Renal cortex interstitium (tissue), 11 donors: ENCODE measurements at regions not wholly inside any gene's neighbourhood (a gene's known extent, or its start where the extent isn't known, plus 50 kb on each side); places are given as distances from the start of the nearest gene placed in this dataset.

Experiments
- DNase-seq, 11 donors: peaks; one replicate each; pipeline ENCODE4 v3.0.0-alpha.2; 2013; ENCODE audit warnings: low read depth in 9 of 11, low spot score in 4 of 11; ENCODE audit errors: extremely low read depth in 1 of 11

DNA sequence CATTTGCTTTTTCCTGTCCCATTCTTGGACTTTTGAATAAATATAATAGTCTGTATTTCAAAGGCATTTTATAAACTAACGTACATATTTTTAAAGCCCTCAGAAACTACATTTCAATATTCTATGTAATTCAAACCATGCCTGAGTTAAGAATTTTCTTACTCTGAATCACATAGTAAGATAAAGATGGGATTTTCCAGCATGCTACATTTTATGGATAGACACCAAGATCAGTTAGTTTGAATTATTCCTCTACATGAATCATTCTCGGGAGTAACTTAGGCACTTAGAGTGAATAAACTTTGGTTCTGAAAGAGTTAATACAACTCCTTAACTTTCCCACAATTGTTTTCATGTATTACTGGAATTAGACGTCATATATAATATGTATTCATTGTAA lies 713.3 kb upstream of the CBLB start:
- no peak for DNase-seq

DNA sequence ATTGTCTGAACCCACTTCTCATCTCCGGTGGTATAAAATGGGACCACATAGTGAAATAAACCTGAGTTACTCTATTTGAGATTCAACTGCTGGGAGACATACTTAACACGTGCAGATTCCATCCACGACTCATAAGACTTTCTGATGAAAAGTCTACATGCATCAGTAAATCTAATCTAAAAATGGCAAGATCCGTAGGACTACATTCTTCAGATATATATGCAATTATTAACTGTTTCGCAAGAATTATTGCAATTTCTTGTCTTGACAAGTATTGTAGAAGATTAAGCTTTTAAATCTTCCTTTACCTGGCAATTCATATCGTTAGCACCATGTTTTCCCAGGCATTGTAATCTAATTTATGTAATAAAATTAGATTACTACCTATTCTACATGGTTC lies 718.7 kb upstream of the CBLB start:
- no peak for DNase-seq

DNA sequence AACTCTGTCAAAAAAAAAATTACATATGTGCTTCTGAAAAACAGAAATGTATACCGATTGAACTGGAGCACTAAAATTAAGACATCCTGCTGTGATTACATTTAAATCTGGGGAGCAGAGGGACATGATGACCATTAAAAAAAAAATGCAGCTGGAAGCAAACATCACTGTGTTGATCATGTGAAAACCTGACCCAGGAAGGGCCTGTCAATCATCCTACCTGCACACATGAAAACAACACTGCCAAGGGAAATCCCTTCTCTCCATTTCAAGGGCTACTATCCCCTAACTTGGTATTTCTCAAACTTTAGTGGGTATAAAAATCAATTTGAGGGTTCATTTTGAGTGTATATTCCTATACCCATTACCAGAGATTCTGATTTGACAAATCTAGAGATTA lies 719.9 kb upstream of the CBLB start:
- no peak for DNase-seq

DNA sequence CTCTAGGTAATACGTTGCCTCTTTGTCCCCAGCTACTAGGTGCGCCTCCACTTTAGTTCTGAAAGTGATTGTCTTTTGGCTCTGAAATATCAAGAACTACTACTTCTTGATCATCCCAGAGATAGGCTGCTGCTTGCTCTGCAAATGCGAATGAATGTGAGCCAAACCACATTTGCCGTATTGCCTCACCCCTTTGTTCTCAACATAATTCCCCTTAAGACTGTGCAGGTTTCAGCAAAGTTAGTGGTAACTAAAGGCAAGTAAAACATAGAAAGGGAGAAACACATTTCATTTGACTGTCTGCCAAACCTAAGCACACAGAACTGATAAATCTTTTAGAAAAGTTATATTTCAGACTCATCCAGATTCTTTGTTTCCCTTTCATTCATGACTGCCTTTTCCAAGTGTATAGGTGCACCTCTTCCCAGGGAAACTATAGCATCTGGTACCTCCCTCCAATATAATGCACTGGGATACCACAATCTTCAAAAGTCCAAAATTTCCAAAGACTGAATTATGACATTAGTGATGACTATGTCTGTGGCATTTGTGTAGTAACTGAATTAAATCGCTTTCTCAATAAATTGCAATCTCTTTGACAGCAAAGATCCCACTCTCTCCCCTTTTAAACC lies 720.6 kb upstream of the CBLB start:
- no peak for DNase-seq

- no peak for DNase-seq
Observed at GRCh38 chr3:106590216-106590615, 721.4 kb upstream of the CBLB start.

DNA sequence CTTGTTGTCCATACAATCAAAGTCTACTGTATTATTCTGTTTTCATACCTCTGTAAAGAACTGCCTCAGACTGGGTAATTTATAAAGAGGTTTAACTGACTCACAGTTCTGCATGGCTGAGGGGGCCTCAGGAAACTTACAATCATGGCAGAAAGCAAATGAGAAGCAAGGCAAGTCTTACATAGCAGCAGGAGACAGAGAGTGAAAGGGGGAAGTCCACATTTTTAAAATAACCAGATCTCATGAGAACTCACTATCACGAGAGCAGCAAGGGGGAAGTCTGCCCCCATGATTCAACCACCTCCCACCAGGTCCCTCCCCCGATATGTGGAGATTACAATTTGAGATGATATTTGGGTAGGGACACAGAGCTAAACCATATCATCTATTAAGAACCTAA lies 724.6 kb upstream of the CBLB start:
- no peak for DNase-seq

DNA sequence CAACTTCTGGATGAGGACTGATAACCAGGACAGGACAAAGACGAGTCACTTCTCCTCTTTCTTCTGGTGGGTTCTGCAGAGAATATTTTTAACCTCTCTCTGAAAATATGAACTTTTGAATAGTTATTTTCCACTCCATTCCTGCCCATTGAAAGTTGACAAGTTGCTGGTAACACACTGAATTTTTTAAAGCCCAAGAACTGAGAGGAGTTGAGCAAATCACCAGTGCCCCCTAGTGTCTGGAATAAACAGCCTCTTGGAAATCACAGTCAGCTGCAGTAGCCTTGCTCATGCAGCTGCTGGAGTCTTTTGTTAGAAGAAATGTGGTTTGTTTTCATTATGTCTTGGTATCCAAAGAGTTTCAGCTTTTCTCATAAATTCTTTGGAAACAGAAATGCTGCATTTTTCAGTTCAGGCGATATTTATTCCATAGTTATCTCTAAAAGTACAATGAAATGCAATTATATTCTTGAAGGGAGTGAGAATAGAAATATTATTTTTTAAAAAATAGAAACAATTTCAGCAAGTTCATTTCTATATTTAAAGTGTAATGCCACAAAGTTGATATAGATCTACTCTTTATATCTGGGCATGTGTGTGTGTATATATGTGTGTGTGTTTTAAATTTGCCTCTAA lies 741.0 kb upstream of the CBLB start:
- DNase-seq, result peak; percentile 68 to 92 (median 82)

GRCh38 chr3:106610362-106610959 lies 741.6 kb upstream of the CBLB start:
- DNase-seq, result no peak

GRCh38 chr3:106611116-106611515 lies 742.3 kb upstream of the CBLB start:
- no peak for DNase-seq

GRCh38 chr3:106611841-106612240 lies 743.0 kb upstream of the CBLB start:
- no peak for DNase-seq

GRCh38 chr3:106616556-106616955 lies 747.7 kb upstream of the CBLB start:
- DNase-seq, result no peak

DNA sequence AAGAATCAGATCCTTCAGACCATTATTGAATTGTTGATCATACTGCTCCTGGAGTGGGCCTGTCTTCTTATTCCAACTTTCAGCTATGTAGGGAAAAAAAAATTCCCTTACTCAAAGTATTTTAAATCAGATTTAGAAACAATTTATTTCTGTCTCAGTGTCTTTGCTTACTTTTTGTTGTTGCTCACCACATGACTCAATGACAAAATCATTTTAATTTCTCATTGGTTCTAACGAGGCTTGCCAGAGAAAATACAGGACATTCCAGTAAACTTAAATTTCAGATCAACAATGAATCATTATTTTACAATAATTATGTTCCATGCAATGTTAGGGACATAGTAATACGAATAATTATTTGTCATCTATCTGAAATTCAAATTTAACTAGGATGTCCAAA lies 748.5 kb upstream of the CBLB start:
- DNase-seq, result no peak

- no peak for DNase-seq
Observed at GRCh38 chr3:106620646-106621045, 751.8 kb upstream of the CBLB start.

DNA sequence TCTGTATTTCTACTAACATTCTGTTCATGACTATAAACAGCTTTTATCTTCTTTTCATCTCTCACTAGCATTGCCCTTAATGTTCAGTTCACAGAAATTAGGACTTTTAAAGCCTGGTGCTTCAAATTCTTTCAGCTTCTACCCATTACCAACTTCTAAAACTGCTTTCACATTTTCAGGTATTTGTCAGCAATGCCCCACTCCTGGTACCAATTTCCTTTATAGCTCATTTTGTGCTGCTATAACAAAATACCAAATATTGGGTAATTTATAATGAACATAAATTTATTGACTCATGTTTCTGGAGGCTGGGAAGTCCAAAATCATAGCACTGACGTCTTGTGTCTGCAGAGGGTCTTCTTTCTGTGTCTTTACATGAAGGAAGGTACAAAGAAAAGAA lies 753.1 kb upstream of the CCDC54 start:
- DNase-seq, result no peak

- no peak for DNase-seq
Observed at GRCh38 chr3:106628407-106628806, 748.8 kb upstream of the CCDC54 start.

- DNase-seq, result no peak
Observed at GRCh38 chr3:106629215-106629832, 747.9 kb upstream of the CCDC54 start.

DNA sequence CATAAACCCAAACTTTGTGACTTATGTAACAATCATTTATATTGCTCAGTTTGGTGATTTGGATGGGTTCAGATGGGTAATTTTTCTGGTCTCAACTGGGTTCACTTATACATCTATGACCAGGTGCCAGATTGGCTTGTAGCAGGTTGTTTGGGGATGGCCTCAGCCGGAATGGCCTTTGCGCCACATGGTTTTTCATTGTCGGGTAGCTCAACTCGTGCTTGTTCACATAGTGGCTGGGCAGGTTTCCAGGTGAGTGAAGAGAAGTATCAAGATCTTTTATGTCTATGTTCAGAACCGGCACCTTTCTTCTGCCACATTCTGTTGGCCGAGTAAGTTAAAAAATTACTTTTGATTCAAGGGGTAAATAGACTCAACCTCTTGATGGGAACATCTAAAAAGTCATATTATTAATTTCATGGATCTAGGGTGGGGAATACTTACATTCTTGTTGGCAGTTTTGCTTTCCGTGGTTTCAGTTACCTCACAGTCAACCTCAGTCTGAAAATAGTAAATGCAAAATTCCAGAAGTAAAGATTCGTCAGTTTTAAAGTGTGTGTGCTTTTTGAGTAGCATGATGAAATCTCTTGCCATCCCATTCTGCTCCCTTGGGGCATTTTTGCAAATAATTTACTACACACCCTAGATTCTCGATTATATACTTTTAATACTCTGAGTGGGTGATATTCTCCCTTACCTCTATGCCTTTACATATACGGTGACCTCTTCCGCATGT lies 745.7 kb upstream of the CCDC54 start:
- no peak for DNase-seq

- DNase-seq, result no peak
Observed at GRCh38 chr3:106635271-106635670, 742.0 kb upstream of the CCDC54 start.

GRCh38 chr3:106635826-106636225 lies 741.4 kb upstream of the CCDC54 start:
- no peak for DNase-seq

- no peak for DNase-seq
Observed at GRCh38 chr3:106640353-106640752, 736.9 kb upstream of the CCDC54 start.
